GM19043 (cell line): ENCODE measurements at regions not wholly inside any gene's neighbourhood (a gene's known extent, or its start where the extent isn't known, plus 50 kb on each side); places are given as distances from the start of the nearest gene placed in this dataset.

Source experiments
- ATAC-seq: cut with Tn5 transposase; IDR thresholded peaks from one replicate; pipeline ENCODE4 v1.9.1; 2021; ENCODE audit warnings: low read depth; ENCODE audit not compliant: unreplicated experiment

DNA sequence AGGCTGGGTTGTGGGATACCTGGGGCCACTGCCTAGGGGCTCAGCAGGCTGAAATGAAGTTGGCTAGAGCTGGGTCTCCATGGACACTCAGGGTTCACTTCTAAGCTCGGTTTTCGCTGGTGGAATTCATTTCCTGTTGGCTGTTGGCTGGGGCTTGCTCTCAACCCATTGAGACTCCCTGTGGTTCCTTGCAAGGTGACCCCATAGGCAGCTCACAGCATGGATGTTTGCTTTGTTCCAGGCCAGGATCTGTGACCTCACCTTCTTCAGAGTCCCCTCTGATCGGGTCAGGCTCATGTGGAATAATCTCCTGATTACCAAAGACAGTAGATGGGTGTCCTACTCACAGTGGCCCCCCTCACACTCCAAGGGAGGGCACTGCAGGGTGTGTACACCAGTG lies 229.3 kb downstream of the QKI start:
- ATAC-seq = no peak

DNA sequence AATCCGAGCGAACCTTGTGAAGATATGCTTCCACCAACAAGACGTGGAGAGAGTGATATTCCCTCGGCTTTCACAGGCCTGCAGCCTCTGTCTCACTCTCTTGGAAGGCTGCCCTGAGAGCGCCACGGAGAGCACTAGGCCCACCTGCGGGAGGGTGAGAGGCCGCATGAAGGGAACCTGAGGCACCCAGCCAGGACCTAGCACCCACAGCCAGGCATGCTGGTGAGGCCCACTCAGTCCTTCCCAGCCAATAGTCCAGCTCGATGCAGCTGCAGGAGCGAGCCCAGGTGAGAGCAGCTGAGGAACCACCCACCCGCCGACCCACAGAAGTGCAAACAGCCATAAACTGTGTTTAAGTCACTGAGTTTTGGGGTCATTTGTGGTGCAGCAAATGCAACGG lies 227.2 kb downstream of the QKI start:
- no peak for ATAC-seq

DNA sequence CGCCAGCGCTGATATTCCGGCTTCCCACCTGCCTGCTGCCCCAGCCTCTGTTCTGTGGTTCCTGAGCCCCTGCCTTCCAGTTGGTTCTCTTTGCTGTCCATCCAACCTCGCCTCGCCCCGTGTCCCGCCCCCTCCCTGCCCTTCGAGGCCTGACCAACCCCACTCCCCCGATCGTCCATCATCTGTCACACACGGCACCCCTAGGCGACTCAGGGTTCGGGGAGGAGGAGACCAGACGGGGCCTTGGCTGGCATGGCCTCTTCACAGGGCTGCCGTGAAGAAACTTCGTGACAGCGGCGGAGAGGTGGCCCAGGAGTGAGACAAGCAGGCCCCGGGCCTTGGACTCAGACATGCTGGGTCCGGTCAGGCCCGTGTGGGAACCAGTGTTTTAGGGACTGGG lies 226.1 kb downstream of the QKI start:
- no peak for ATAC-seq

DNA sequence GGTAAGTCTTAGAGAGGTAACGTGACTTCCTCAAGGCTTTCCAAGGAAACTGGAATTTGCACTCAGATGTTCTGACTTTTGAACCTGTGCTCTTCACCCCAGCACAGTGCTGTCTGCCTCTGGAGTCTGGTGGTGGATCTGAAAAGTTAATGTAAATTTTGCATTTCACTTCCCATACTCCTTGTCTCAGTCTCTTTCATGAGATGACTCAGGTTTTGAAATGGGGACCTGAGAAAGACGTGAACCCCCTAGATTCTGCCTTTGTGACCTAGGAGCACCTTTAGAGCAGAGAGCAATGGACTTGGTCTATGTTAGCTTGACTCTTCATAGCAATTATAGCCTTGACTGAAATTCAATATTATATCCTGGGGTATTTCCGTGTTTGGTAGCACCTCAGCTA lies 223.0 kb downstream of the QKI start:
- ATAC-seq = peak; percentile 66

DNA sequence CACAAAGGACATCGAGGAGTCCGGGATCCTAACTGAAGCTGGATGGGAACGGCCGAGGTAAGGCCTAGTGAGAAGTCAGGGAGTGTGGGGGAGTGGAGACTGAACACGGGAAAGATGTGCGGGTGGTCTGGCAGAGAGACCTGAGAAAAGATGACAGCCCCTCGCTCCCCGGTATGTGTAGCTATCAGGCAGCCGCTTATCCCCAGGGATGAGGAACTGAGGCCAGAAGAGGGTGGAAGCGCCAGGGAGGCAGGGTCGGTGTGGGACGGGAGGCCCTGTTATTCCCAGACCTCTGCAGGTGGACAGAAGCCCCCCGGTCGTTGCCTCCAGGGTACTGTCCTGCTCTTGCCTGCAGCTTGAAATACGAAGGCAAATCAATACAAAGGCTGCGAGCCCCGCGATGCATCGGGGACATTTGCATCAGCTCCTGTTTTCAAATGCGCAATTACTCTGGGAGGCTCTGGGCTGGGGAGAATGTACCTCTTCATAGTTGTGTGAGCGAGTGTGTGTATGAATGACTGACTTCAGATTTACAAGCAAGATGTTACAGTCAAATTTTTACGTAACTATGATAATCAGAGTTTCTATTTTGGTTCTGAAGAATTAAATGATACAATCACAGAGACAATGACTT lies 221.3 kb downstream of the QKI start:
- ATAC-seq = no peak

DNA sequence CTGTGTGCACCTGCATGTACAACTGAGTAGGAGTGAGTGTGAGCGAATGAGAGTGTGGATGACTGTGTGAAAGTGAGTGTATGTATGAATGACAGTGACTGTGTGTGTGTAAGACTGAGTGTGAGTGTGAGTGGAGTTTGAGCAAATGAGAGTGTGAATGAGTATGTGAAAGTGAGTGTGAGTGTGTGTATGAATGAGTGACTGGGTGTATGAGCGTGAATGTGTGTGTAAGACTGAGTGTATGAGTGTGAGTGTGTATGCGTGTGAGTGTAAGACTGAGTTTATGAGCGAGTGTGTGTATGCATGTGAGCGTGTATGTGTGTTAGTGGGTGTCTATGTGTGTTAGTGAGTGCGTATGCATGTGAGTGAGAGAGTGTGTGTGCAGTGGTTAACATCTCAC lies 220.8 kb downstream of the QKI start:
- no peak for ATAC-seq

DNA sequence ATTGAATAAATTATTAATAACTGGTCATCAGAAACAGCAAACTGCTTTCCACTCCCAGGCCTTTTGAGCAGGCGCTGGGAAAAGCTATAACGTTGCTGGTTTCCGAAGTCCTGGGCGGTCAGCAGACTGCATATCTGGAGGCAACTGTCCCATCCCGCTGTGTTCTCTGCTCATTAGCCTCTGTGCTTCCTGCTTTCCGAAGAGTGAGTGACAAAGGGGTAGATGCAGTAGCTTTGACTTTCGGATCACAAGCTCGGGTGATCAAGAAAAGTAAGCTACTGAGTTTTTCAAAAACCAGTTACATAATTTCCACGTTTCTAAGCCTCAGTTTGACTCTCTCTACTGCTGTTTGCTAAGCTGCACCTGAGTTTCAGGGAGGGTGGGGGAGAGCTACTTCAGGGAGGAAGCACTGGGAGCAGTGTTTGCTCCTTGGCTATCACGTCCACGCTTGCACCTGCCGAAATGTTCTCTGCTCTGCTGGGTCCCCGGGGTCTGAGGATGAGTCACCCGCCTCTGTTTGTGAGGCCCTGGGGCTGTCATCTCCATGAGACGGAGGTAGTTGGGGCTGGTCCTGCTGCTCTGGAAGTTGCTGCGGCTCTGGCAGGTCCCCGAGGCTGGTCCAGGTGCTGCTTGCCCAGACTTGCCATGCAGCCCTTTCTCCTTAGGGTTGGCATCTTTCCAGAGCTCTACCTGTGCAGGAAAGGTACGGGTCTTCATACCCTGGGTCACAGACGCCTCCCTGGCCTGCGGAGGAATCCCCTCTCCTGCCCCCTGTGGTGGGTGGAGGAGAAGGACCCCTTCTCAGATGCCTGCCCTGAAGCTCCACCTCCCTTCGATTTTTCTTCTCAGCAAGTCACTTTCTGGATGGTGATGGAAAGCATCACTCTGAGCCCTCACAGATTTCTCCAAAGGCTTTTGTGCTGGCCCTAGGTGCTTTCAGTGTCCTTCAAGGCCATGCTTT lies 220.0 kb downstream of the QKI start:
- peak; percentile 49 for ATAC-seq

DNA sequence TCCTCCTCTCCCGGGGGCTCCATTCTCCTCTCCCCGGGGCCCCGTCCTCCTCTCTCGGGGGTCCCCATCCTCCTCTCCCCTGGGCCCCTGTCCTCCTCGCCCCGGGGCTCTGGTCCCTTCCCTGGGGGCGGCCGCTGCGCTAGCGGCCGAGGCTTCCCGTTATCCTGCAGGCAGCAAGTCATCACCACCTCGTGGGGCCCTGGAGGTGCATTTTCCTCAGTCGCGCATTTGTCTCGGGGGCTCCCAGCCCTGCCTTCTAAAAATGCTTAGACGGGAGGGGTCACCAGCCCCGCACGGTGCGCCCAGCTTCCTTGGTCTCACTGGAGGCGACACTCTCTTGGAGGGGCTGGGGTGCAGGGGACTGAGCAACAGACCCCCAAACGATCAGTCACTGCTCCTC lies 216.5 kb downstream of the QKI start:
- ATAC-seq = no peak

DNA sequence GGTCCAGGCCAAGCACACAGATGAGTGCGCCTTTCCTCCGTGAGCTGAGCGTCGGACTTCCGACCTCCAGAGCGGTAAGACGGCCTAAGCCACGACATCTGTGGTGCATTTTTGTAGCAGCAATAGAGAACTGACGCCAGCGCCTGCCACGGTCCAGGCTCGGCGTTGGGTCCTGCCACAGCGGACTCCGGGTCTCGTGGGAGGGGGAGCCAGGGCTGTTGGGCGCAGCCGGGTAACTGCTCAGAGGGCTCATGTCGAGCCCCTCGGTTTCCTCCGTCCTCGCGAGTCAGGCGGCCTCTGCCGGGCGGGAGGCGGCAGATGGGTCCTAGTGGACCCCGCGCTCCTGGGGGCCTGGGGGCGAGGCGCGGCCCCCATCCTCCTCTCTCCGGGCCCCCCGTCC lies 216.1 kb downstream of the QKI start:
- ATAC-seq = no peak

DNA sequence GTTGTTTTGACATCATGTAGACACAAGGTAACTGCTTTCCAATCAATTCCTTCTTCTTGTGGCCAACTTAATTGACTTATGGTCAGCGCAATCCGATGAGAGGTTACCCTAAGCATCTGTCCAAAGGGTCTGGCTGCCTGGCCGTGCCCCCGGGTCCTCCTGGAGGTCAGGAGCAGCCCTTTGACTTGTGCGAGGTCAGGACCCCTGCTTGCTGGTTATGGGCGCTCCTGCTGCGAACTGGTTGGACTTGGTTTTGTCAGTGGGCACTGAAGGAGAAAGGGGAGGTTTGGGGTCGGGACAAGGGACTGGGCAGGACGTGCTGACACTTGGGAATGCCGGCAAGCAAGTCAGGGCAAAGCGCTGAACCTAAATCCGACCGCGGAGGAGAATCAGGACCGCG lies 215.6 kb downstream of the QKI start:
- ATAC-seq = no peak
